ENCODE measurements at regions not wholly inside any gene's neighbourhood (a gene's known extent, or its start where the extent isn't known, plus 50 kb on each side); places are given as distances from the start of the nearest gene placed in this dataset.

- DNase-seq: no peak
- peaks cover 5% of the 10 kb centered on the region for H3K9me3 Mint-ChIP-seq (ENCODE audit: unreplicated experiment)
- peaks cover 2% of the 10 kb centered on the region for H3K27me3 Mint-ChIP-seq (ENCODE audit: unreplicated experiment)
- no peaks in the 10 kb centered on the region for H3K36me3 Mint-ChIP-seq (ENCODE audit: unreplicated experiment)
- H3K4me1 Mint-ChIP-seq (ENCODE audit: low read depth, unreplicated experiment): peaks cover 28% of the 10 kb centered on the region
- no peak for TF ChIP-seq CTCF (IDR thresholded peaks at IDR 0.05; ENCODE audit: partially characterized antibody, unreplicated experiment)
- no peak overlapping the region for H3K4me3 Mint-ChIP-seq (ENCODE audit: unreplicated experiment)
- no peak overlapping the region for H3K27ac Mint-ChIP-seq (ENCODE audit: unreplicated experiment)
These were observed 419.7 kb upstream of the BRINP1 start for GRCh38 chr9:119788921-119789320.

GRCh38 chr9:119781886-119782285 is 412.7 kb upstream of the BRINP1 start:
- Mint-ChIP-seq H3K27ac (ENCODE audit: unreplicated experiment) (no peak overlapping the region), H3K4me1 (ENCODE audit: low read depth, unreplicated experiment) (no peaks in the 10 kb centered on the region), H3K9me3 (ENCODE audit: unreplicated experiment) (peaks cover 2% of the 10 kb centered on the region), H3K27me3 (ENCODE audit: unreplicated experiment) (no peaks in the 10 kb centered on the region), H3K36me3 (ENCODE audit: unreplicated experiment) (no peaks in the 10 kb centered on the region), H3K4me3 (ENCODE audit: unreplicated experiment) (no peak overlapping the region)
- no peak for TF ChIP-seq CTCF (IDR thresholded peaks at IDR 0.05; ENCODE audit: partially characterized antibody, unreplicated experiment)
- no peak for DNase-seq

GRCh38 chr9:119775410-119775809 is 406.2 kb upstream of the BRINP1 start:
- no peaks in the 10 kb centered on the region for H3K4me1 Mint-ChIP-seq (ENCODE audit: low read depth, unreplicated experiment)
- TF ChIP-seq CTCF (IDR thresholded peaks at IDR 0.05; ENCODE audit: partially characterized antibody, unreplicated experiment): no peak
- no peak overlapping the region for H3K4me3 Mint-ChIP-seq (ENCODE audit: unreplicated experiment)
- no peaks in the 10 kb centered on the region for H3K36me3 Mint-ChIP-seq (ENCODE audit: unreplicated experiment)
- no peaks in the 10 kb centered on the region for H3K9me3 Mint-ChIP-seq (ENCODE audit: unreplicated experiment)
- H3K27ac Mint-ChIP-seq (ENCODE audit: unreplicated experiment): no peak overlapping the region
- H3K27me3 Mint-ChIP-seq (ENCODE audit: unreplicated experiment): no peaks in the 10 kb centered on the region
- DNase-seq: no peak

- no peak for DNase-seq
- Mint-ChIP-seq H3K36me3 (ENCODE audit: unreplicated experiment) (no peaks in the 10 kb centered on the region), H3K4me3 (ENCODE audit: unreplicated experiment) (no peak overlapping the region), H3K4me1 (ENCODE audit: low read depth, unreplicated experiment) (no peaks in the 10 kb centered on the region), H3K27ac (ENCODE audit: unreplicated experiment) (no peak overlapping the region), H3K9me3 (ENCODE audit: unreplicated experiment) (no peaks in the 10 kb centered on the region), H3K27me3 (ENCODE audit: unreplicated experiment) (no peaks in the 10 kb centered on the region)
- no peak for TF ChIP-seq CTCF (IDR thresholded peaks at IDR 0.05; ENCODE audit: partially characterized antibody, unreplicated experiment)
These were observed 404.6 kb upstream of the BRINP1 start for GRCh38 chr9:119773823-119774222.

GRCh38 chr9:119771341-119771740 is 402.1 kb upstream of the BRINP1 start:
- H3K27ac Mint-ChIP-seq (ENCODE audit: unreplicated experiment): no peak overlapping the region
- H3K9me3 Mint-ChIP-seq (ENCODE audit: unreplicated experiment): peaks cover 2% of the 10 kb centered on the region
- H3K36me3 Mint-ChIP-seq (ENCODE audit: unreplicated experiment): no peaks in the 10 kb centered on the region
- peaks cover 7% of the 10 kb centered on the region for H3K4me1 Mint-ChIP-seq (ENCODE audit: low read depth, unreplicated experiment)
- H3K4me3 Mint-ChIP-seq (ENCODE audit: unreplicated experiment): no peak overlapping the region
- TF ChIP-seq CTCF (IDR thresholded peaks at IDR 0.05; ENCODE audit: partially characterized antibody, unreplicated experiment): no peak
- DNase-seq: no peak
- no peaks in the 10 kb centered on the region for H3K27me3 Mint-ChIP-seq (ENCODE audit: unreplicated experiment)

Data from glutamatergic neuron (in vitro differentiated cells).